ACC112 (cell line): ENCODE measurements at regions not wholly inside any gene's neighbourhood (a gene's known extent, or its start where the extent isn't known, plus 50 kb on each side); places are given as distances from the start of the nearest gene placed in this dataset.

Experiments
- H2AFZ ChIP-seq: fragments of 200-600 bp; sonication (generic); one replicate; pipeline ENCODE4 v1.6.0; 2017; ENCODE audit warnings: antibody characterized with exemption, low read length; ENCODE audit not compliant: unreplicated experiment
- H3K27ac ChIP-seq: fragments of 200-600 bp; sonication (generic); 2 replicates; pipeline ENCODE4 v1.5.1; 2014; ENCODE audit warnings: low read depth, mild to moderate bottlenecking, antibody characterized with exemption, low read length, moderate library complexity
- H3K27me3 ChIP-seq: fragments of 200-600 bp; sonication (generic); 2 replicates; pipeline ENCODE4 v1.6.1; 2014; ENCODE audit warnings: mild to moderate bottlenecking, antibody characterized with exemption, low read length, moderate library complexity, mixed read lengths; ENCODE audit not compliant: insufficient read depth
- H3K36me3 ChIP-seq: fragments of 200-600 bp; sonication (generic); 2 replicates; pipeline ENCODE4 v1.6.1; 2016; ENCODE audit warnings: mild to moderate bottlenecking, antibody characterized with exemption, low read length, moderate library complexity, mixed read lengths; ENCODE audit not compliant: insufficient read depth
- H3K4me1 ChIP-seq: fragments of 200-600 bp; sonication (generic); one replicate; pipeline ENCODE4 v1.6.1; 2016; ENCODE audit warnings: low read length, mixed read lengths; ENCODE audit not compliant: insufficient read depth, unreplicated experiment, control insufficient read depth
- H3K4me3 ChIP-seq: fragments of 200-600 bp; sonication (generic); 2 replicates; pipeline ENCODE4 v1.5.1; 2014; ENCODE audit warnings: mild to moderate bottlenecking, low read depth, low read length
- H3K79me2 ChIP-seq: fragments of 200-600 bp; sonication (generic); one replicate; pipeline ENCODE4 v1.6.0; 2016; ENCODE audit warnings: low read length; ENCODE audit not compliant: control insufficient read depth, unreplicated experiment, insufficient read depth

- no peak overlapping the region for H2AFZ ChIP-seq
These were observed 119.2 kb downstream of the CARTPT start for GRCh38 chr5:71838286-71838685.

GRCh38 chr5:71839096-71839884, 120.2 kb downstream of the CARTPT start:
- Histone ChIP-seq H3K4me3 (no peak overlapping the region), H3K79me2 (no peaks in the 10 kb centered on the region), H3K27me3 (peaks cover 16% of the 10 kb centered on the region), H3K36me3 (no peaks in the 10 kb centered on the region), H3K27ac (no peak overlapping the region), H2AFZ (no peak overlapping the region), H3K4me1 (no peaks in the 10 kb centered on the region)

More at GRCh38 chr5:71838286-71838685, 119.2 kb downstream of the CARTPT start:
- Histone ChIP-seq H3K36me3 (no peaks in the 10 kb centered on the region), H3K27me3 (peaks cover 8% of the 10 kb centered on the region; the same call in 1 of the 2 replicates), H3K79me2 (no peaks in the 10 kb centered on the region), H3K4me1 (no peaks in the 10 kb centered on the region), H3K4me3 (no peak overlapping the region), H3K27ac (no peak overlapping the region)

- H3K27me3 ChIP-seq: peaks cover 24% of the 10 kb centered on the region
- H3K36me3 ChIP-seq: no peaks in the 10 kb centered on the region
- H3K79me2 ChIP-seq: no peaks in the 10 kb centered on the region
- H3K27ac ChIP-seq: no peak overlapping the region
- H2AFZ ChIP-seq: no peak overlapping the region
- H3K4me3 ChIP-seq: no peak overlapping the region
- no peaks in the 10 kb centered on the region for H3K4me1 ChIP-seq
These were observed 122.0 kb downstream of the CARTPT start for GRCh38 chr5:71841107-71841506.

- H2AFZ ChIP-seq: no peak overlapping the region
- no peak overlapping the region for H3K27ac ChIP-seq
- no peaks in the 10 kb centered on the region for H3K4me1 ChIP-seq
- no peaks in the 10 kb centered on the region for H3K36me3 ChIP-seq
- no peaks in the 10 kb centered on the region for H3K79me2 ChIP-seq
- no peak overlapping the region for H3K4me3 ChIP-seq
- H3K27me3 ChIP-seq: peaks cover 28% of the 10 kb centered on the region
These were observed 124.0 kb downstream of the CARTPT start for GRCh38 chr5:71843111-71843510.

GRCh38 chr5:71844862-71845261, 125.8 kb downstream of the CARTPT start:
- Histone ChIP-seq H3K4me3 (no peak overlapping the region), H2AFZ (no peak overlapping the region), H3K27ac (no peak overlapping the region), H3K36me3 (no peaks in the 10 kb centered on the region), H3K79me2 (no peaks in the 10 kb centered on the region), H3K4me1 (no peaks in the 10 kb centered on the region), H3K27me3 (peaks cover 28% of the 10 kb centered on the region)

- Histone ChIP-seq H3K36me3 (no peaks in the 10 kb centered on the region; the same call in 1 of the 2 replicates), H3K4me3 (no peak overlapping the region), H3K79me2 (no peaks in the 10 kb centered on the region), H3K4me1 (no peaks in the 10 kb centered on the region), H3K27ac (no peak overlapping the region), H2AFZ (no peak overlapping the region), H3K27me3 (peaks cover 35% of the 10 kb centered on the region)
These were observed 140.4 kb downstream of the CARTPT start for GRCh38 chr5:71859515-71859914.

GRCh38 chr5:71860048-71860447, 141.0 kb downstream of the CARTPT start:
- H3K4me3 ChIP-seq: no peak overlapping the region
- H3K36me3 ChIP-seq: no peaks in the 10 kb centered on the region; the same call in 1 of the 2 replicates
- H3K27ac ChIP-seq: no peak overlapping the region
- no peak overlapping the region for H2AFZ ChIP-seq
- H3K79me2 ChIP-seq: no peaks in the 10 kb centered on the region
- H3K27me3 ChIP-seq: peaks cover 35% of the 10 kb centered on the region
- peaks cover 3% of the 10 kb centered on the region for H3K4me1 ChIP-seq

- H3K27ac ChIP-seq: no peak overlapping the region
- no peak overlapping the region for H3K4me3 ChIP-seq
- peaks cover 12% of the 10 kb centered on the region for H3K4me1 ChIP-seq
- H3K27me3 ChIP-seq: peaks cover 30% of the 10 kb centered on the region
- H3K36me3 ChIP-seq: no peaks in the 10 kb centered on the region
- H3K79me2 ChIP-seq: no peaks in the 10 kb centered on the region
- no peak overlapping the region for H2AFZ ChIP-seq
These were observed 142.6 kb downstream of the CARTPT start for GRCh38 chr5:71861682-71862081.

- no peak overlapping the region for H3K4me3 ChIP-seq
- peaks cover 30% of the 10 kb centered on the region for H3K27me3 ChIP-seq
These were observed 143.0 kb downstream of the CARTPT start for GRCh38 chr5:71862087-71862486.

GRCh38 chr5:71862507-71863060, 143.5 kb downstream of the CARTPT start:
- H3K79me2 ChIP-seq: no peaks in the 10 kb centered on the region
- no peak overlapping the region for H2AFZ ChIP-seq
- H3K4me1 ChIP-seq: peaks cover 12% of the 10 kb centered on the region
- H3K4me3 ChIP-seq: no peak overlapping the region
- peaks cover 30% of the 10 kb centered on the region for H3K27me3 ChIP-seq
- H3K27ac ChIP-seq: no peak overlapping the region
- no peaks in the 10 kb centered on the region for H3K36me3 ChIP-seq

More at GRCh38 chr5:71862087-71862486, 143.0 kb downstream of the CARTPT start:
- H3K79me2 ChIP-seq: no peaks in the 10 kb centered on the region
- H3K27ac ChIP-seq: no peak overlapping the region
- H2AFZ ChIP-seq: no peak overlapping the region
- H3K4me1 ChIP-seq: peaks cover 12% of the 10 kb centered on the region
- no peaks in the 10 kb centered on the region for H3K36me3 ChIP-seq
